Ovary (tissue), 7 donors: ENCODE measurements at regions not wholly inside any gene's neighbourhood (a gene's known extent, or its start where the extent isn't known, plus 50 kb on each side); places are given as distances from the start of the nearest gene placed in this dataset.
A peak's percentile ranks its signal among the peaks of the same experiment; 100 is the strongest.

Experiments
- DNase-seq, 5 donors: peaks; one replicate each; pipeline ENCODE4 v3.0.0-alpha.2; 2019 to 2020
- H3K27ac ChIP-seq, 2 donors: fragments of 200-600 bp; one replicate each; pipeline versions ENCODE4 v1.5.1 to v1.8.0; 2019 to 2022
- H3K27me3 ChIP-seq: fragments of 200-600 bp; one replicate; pipeline ENCODE4 v1.8.0; 2022
- H3K36me3 ChIP-seq: fragments of 200-600 bp; sonication (generic); one replicate; pipeline ENCODE4 v1.5.1; 2019
- H3K4me1 ChIP-seq: one replicate; pipeline ENCODE4 v1.8.1; 2013; ENCODE audit warnings: mild to moderate bottlenecking, moderate library complexity; ENCODE audit not compliant: insufficient read depth
- H3K4me3 ChIP-seq: fragments of 200-600 bp; sonication (generic); one replicate; pipeline ENCODE4 v1.5.1; 2017
- H3K9me3 ChIP-seq, 2 donors: fragments of 200-600 bp in 1 of 2; sonication (generic) in 1 of 2; one replicate each; pipeline versions ENCODE4 v1.5.1 to v1.8.1; 2013 to 2019; ENCODE audit warnings: mild to moderate bottlenecking in 1 of 2, moderate library complexity in 1 of 2
- CTCF ChIP-seq, 3 donors: fragments of 450-650 bp in 2 of 3; fragments of 200-600 bp in 1 of 3; IDR thresholded peaks; one replicate each; pipeline versions ENCODE4 v1.5.1 to v1.8.0; 2016 to 2022; ENCODE audit warnings: antibody characterized with exemption in 3 of 3, mild to moderate bottlenecking in 1 of 3
- EP300 ChIP-seq: sonication (generic); formaldehyde crosslinking; IDR thresholded peaks from one replicate; pipeline ENCODE4 v1.6.1; 2017; ENCODE audit warnings: antibody characterized with exemption
- POLR2A ChIP-seq: fragments of 450-650 bp; IDR thresholded peaks from one replicate; pipeline ENCODE4 v1.6.1; 2017; ENCODE audit warnings: antibody characterized with exemption, mild to moderate bottlenecking, moderate library complexity
- WGBS, 3 donors: extraction: QIAGEN DNeasy Blood & Tissue Kit in 1 of 3; methylation state at CpG; one replicate each; pipeline versions ENCODE4 v1.1.5 to v1.1.7; 2013 to 2017; 5-methylcytosine and 5-hydroxymethylcytosine counted together
- intact Hi-C, 4 donors: fragments of 100-400 bp; cut with DNase I; formaldehyde crosslinking; loops; one replicate each; pipeline versions ENCODE4 v1.11.0 to v1.15.1; 2022 to 2023
- donor health status: DM: no; HTN: no; CAD: no; lungs with moderate emphysema.
- donor health status: DM: no; HTN: no; CAD: no.
- donor health status: Bipolar disorder and iron deficiency.
- donor health status: DM: no; HTN: no; CAD: no.
- donor health status: DM: yes; HTN: yes; CAD: no.

- no peaks in the 10 kb centered on the region for H3K36me3 ChIP-seq
- intact Hi-C loops = loop anchor here (5.0 to 10.0 kb wide), 5 partner anchors 126 to 589 kb away; partner anchors contain the start of gene CUX1 (in 2 of the 4)
- no peak for DNase-seq
These were observed 56.9 kb upstream of the MYL10 start for GRCh38 chr7:101686030-101686429.

GRCh38 chr7:101687081-101687480 is 58.0 kb upstream of the MYL10 start:
- TF ChIP-seq EP300 (no peak), POLR2A (no peak), CTCF (IDR thresholded peaks at IDR 0.05) (no peak)
- peaks cover 6% of the 10 kb centered on the region for H3K4me1 ChIP-seq
- no peaks in the 10 kb centered on the region for H3K27me3 ChIP-seq
- intact Hi-C loops = loop anchor here (5.0 to 10.0 kb wide), 5 partner anchors 125 to 588 kb away; partner anchors contain the start of gene CUX1 (in 2 of the 4)
- H3K27ac ChIP-seq = no peak overlapping the region
- H3K9me3 ChIP-seq = no peaks in the 10 kb centered on the region
- DNase-seq = no peak
- no peak overlapping the region for H3K4me3 ChIP-seq
- H3K36me3 ChIP-seq = no peaks in the 10 kb centered on the region
- WGBS, 3 donors = 62 to 63% (median 62%) methylated on average over 5 of the region's 5 CpGs

More at GRCh38 chr7:101686030-101686429, 56.9 kb upstream of the MYL10 start:
- H3K27ac ChIP-seq = no peak overlapping the region
- TF ChIP-seq CTCF (IDR thresholded peaks at IDR 0.05) = no peak
- TF ChIP-seq POLR2A = no peak
- no peak for TF ChIP-seq EP300
- peaks cover 9% of the 10 kb centered on the region for H3K4me1 ChIP-seq
- no peaks in the 10 kb centered on the region for H3K27me3 ChIP-seq
- no peak overlapping the region for H3K4me3 ChIP-seq
- no peaks in the 10 kb centered on the region for H3K9me3 ChIP-seq
- 75 to 80% (median 76%) methylated on average over 9 of the region's 9 CpGs for WGBS, 3 donors

GRCh38 chr7:101687791-101688182 is 58.7 kb upstream of the MYL10 start:
- Histone ChIP-seq H3K9me3 (no peaks in the 10 kb centered on the region), H3K36me3 (no peaks in the 10 kb centered on the region), H3K4me1 (peaks cover 6% of the 10 kb centered on the region), H3K27me3 (no peaks in the 10 kb centered on the region), H3K27ac (no peak overlapping the region), H3K4me3 (no peak overlapping the region)
- DNase-seq = no peak
- intact Hi-C loops = loop anchor here (2.0 to 10.0 kb wide), 7 partner anchors 125 to 587 kb away; partner anchors contain the start of gene CUX1 (in 2 of the 4)
- no peak for TF ChIP-seq POLR2A
- no peak for TF ChIP-seq CTCF (IDR thresholded peaks at IDR 0.05)
- TF ChIP-seq EP300 = no peak
- WGBS, 3 donors = 51 to 61% (median 53%) methylated on average over 3 of the region's 3 CpGs

GRCh38 chr7:101688183-101688831 is 59.2 kb upstream of the MYL10 start:
- intact Hi-C loops = loop anchor here (2.0 to 10.0 kb wide), 7 partner anchors 124 to 586 kb away; partner anchors contain the start of gene CUX1 (in 2 of the 4)
- H3K4me3 ChIP-seq = peak overlapping the region; percentile 24
- H3K9me3 ChIP-seq = no peaks in the 10 kb centered on the region
- peak; percentile 72 to 91 (median 86) for DNase-seq
- no peaks in the 10 kb centered on the region for H3K36me3 ChIP-seq
- peaks cover 6% of the 10 kb centered on the region for H3K4me1 ChIP-seq
- H3K27me3 ChIP-seq = no peaks in the 10 kb centered on the region
- WGBS, 3 donors = 3% methylated on average over 37 to 42 of the region's 43 CpGs
- no peak overlapping the region for H3K27ac ChIP-seq
- peak; percentile 94 to 96 (median 95) for TF ChIP-seq CTCF (IDR thresholded peaks at IDR 0.05)
- TF ChIP-seq POLR2A = no peak
- no peak for TF ChIP-seq EP300
